GM12878 (cell line): ENCODE measurements at regions not wholly inside any gene's neighbourhood (a gene's known extent, or its start where the extent isn't known, plus 50 kb on each side); places are given as distances from the start of the nearest gene placed in this dataset.

ENCODE experiments used
- POLR2AphosphoS5 ChIP-seq: IDR thresholded peaks from 2 replicates; pipeline ENCODE4 v1.6.1; 2011; ENCODE audit warnings: mild to moderate bottlenecking, low read length, inconsistent platforms
- SREBF2 ChIP-seq: IDR thresholded peaks from 2 replicates; pipeline ENCODE4 v1.6.1; 2012; ENCODE audit warnings: mild to moderate bottlenecking, low read length
- TF ChIP-seq, protein P1 (sequence below), 3 experiments: IDR thresholded peaks in 2 of 3; conservative IDR thresholded peaks in 1 of 3; 2 replicates each; pipeline ENCODE4 v1.5.1; 2011; ENCODE audit warnings: low read depth in 3 of 3, low read length in 3 of 3, mild to moderate bottlenecking in 3 of 3, control low read depth in 2 of 3, moderate library complexity in 2 of 3, inconsistent platforms in 1 of 3, mixed read lengths in 1 of 3; ENCODE audit not compliant: control insufficient read depth in 2 of 3, insufficient read depth in 1 of 3; ENCODE audit errors: extremely low read depth in 1 of 3

GRCh38 chr1:59229138-59229537 lies 67.8 kb upstream of the FGGY start:
- no peak for TF ChIP-seq SREBF2
- TF ChIP-seq, protein P1, sequence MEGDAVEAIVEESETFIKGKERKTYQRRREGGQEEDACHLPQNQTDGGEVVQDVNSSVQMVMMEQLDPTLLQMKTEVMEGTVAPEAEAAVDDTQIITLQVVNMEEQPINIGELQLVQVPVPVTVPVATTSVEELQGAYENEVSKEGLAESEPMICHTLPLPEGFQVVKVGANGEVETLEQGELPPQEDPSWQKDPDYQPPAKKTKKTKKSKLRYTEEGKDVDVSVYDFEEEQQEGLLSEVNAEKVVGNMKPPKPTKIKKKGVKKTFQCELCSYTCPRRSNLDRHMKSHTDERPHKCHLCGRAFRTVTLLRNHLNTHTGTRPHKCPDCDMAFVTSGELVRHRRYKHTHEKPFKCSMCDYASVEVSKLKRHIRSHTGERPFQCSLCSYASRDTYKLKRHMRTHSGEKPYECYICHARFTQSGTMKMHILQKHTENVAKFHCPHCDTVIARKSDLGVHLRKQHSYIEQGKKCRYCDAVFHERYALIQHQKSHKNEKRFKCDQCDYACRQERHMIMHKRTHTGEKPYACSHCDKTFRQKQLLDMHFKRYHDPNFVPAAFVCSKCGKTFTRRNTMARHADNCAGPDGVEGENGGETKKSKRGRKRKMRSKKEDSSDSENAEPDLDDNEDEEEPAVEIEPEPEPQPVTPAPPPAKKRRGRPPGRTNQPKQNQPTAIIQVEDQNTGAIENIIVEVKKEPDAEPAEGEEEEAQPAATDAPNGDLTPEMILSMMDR (IDR thresholded peaks at IDR 0.05 in 2 of 3, conservative IDR thresholded peaks at IDR 0.05 in 1 of 3; ENCODE audit: control insufficient read depth in 2 of 3, extremely low read depth in 1 of 3, insufficient read depth in 1 of 3, low read depth in 3 of 3, low read length in 3 of 3): no peak
- TF ChIP-seq POLR2AphosphoS5: no peak
